HG03159 (cell line): ENCODE measurements at regions not wholly inside any gene's neighbourhood (a gene's known extent, or its start where the extent isn't known, plus 50 kb on each side); places are given as distances from the start of the nearest gene placed in this dataset.
"Not testable (repeated sequence)": the region's sequence is repeated elsewhere in the genome, so short reads cannot be mapped to it uniquely, and the experiment has no call there.

Experiments
- ATAC-seq: cut with Tn5 transposase; IDR thresholded peaks from one replicate; pipeline ENCODE4 v1.9.1; 2021; ENCODE audit warnings: mild to moderate bottlenecking, moderate library complexity; ENCODE audit not compliant: unreplicated experiment

GRCh38 chr10:59975918-59976317 is 69.6 kb upstream of the CCDC6 start:
- not testable (repeated sequence) for ATAC-seq

DNA sequence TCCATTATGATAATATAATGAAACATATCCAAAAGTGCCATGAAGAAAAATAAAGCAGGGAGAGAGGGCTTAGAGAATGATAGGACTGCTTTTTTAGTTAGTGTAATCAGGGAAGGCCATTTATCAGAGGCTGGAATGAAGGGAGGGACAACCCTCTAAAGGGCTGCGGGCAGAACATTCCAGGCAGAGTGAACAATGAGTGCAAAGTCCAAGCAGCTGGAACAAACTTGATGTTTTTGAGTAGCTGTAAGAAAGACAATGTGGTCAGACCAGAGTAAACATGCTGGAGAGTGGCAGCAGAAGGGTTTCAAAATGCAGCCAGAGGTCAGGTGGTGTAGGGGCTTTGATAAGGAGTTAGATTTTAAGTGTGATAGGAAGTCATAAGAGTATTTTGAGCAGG is 65.6 kb upstream of the CCDC6 start:
- ATAC-seq, result no peak

- ATAC-seq, result peak; percentile 84
These were observed 64.3 kb upstream of the CCDC6 start for GRCh38 chr10:59970396-59971368.

DNA sequence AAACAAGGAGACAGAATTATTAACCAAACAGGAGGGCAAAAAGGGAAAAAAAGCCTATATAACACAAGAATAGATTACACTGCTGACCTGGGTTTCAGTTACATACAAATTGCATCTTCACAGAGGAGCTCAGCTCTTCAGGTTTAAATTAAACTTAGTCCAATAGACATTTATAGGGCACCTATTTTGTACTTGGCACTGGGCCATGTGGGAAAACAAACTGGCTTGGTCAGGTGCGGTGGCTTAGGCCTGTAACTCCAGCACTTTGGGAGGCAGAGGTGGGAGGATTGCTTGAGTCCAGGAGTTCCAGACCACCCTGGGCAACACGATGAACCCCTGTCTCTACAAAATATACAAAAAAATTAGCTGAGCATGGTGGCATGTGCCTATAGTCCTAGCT is 62.3 kb upstream of the CCDC6 start:
- no peak for ATAC-seq

- no peak for ATAC-seq
These were observed 60.7 kb upstream of the CCDC6 start for GRCh38 chr10:59967079-59967478.

DNA sequence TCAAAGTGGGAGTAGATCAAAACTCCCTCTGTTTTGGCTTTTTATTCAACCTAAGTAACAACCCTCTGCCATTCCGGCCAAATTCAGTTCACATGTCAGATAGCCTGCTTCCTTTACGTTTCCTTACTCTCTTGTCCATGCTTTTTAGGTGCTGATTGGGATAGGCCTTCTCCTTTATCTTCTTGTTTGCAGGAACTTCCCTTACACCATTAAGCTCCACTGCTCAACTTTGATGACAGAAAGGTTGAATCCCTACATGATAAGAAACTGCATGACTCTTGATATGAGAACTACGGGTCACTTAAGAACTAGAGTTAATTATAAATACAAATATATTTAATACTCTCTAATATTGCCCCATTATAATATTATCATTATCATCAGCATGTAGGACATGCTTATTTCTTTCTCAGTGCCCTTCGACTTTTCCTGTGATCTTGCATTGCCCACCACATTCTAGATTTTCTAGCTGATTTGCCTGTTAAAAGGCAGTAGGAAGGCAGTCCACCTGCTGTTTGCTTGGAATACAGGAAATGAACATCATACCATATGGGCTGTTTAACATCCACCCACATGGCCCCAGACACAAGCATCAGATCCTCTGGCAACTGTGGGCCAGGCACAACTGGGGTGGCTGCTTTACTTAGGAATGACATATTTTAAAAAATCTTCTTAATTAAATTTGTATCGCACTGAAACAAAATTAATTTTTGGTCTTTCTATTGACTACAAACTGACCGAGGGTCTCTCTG is 59.7 kb upstream of the CCDC6 start:
- no peak for ATAC-seq

GRCh38 chr10:59962756-59963155 is 56.4 kb upstream of the CCDC6 start:
- ATAC-seq, result no peak

GRCh38 chr10:59960751-59961150 is 54.4 kb upstream of the CCDC6 start:
- ATAC-seq, result no peak

GRCh38 chr10:59959504-59960018 is 53.2 kb upstream of the CCDC6 start:
- no peak for ATAC-seq

DNA sequence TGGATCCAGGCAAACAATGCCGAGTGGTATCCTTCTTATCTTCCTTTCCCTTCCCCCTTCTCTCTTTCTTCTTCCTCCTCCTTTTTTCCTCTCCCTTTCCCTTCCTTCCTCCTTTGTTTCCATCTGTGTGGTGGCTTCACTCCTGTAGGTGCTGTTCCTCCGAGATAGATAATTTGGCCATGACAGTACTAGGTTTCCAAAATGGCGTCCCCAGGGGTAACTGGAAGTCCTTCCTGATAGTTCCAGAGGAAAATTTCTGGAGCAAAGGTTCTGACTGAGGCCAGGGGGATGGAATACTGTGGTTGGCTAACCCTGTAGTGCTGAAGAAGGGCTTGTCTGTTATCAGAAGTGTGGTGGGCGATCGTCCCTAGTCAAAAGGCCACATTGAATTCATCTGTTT is 52.5 kb upstream of the CCDC6 start:
- no peak for ATAC-seq

DNA sequence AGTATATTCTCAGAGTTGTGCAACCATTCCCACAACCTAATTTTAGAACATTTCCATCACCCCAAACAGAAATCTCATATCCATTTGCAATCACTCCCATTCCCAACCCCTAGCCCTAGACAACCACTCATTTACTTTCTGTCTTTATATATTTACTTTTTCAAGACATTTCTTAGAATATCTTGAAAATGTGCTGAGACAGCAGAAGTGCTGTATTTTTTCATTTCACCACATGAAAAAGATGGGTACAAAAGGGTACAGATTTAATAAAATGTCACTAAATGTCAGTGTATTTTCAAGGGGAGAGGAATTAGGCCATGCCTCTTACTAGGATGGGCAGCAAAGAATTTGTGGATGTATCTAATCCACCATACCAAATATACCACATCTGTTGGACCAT is 51.6 kb upstream of the CCDC6 start:
- no peak for ATAC-seq
